NB4 (cell line): ENCODE measurements at regions not wholly inside any gene's neighbourhood (a gene's known extent, or its start where the extent isn't known, plus 50 kb on each side); places are given as distances from the start of the nearest gene placed in this dataset.

Source experiments
- DNase-seq: peaks from one replicate; pipeline ENCODE4 v3.0.0; 2010; ENCODE audit warnings: low read depth
- H3K4me3 ChIP-seq: one replicate; pipeline ENCODE4 v1.5.1; 2011; ENCODE audit warnings: mild to moderate bottlenecking, low read depth, low read length, moderate library complexity
- CTCF ChIP-seq: IDR thresholded peaks from one replicate; pipeline ENCODE4 v1.5.1; 2012; ENCODE audit warnings: low read depth, low read length
- MAX ChIP-seq: IDR thresholded peaks from 2 replicates; pipeline ENCODE4 v1.6.1; 2011; ENCODE audit warnings: low read depth, low read length
- MYC ChIP-seq: IDR thresholded peaks from 2 replicates; pipeline ENCODE4 v1.6.1; 2011; ENCODE audit warnings: low read depth, low read length
- POLR2A ChIP-seq: IDR thresholded peaks from 2 replicates; pipeline ENCODE4 v1.6.1; 2011; ENCODE audit warnings: mild to moderate bottlenecking; ENCODE audit not compliant: insufficient read length; ENCODE audit errors: extremely low read depth

- DNase-seq, result no peak
- H3K4me3 ChIP-seq, result no peak overlapping the region
- no peak for TF ChIP-seq CTCF
- no peak for TF ChIP-seq POLR2A
Observed at GRCh38 chr4:187619319-187619718, 376.3 kb upstream of the ZFP42 start.

- TF ChIP-seq CTCF, result no peak
- no peak overlapping the region for H3K4me3 ChIP-seq
- DNase-seq, result no peak
Observed at GRCh38 chr4:187632260-187632995, 363.1 kb upstream of the ZFP42 start.

GRCh38 chr4:187633245-187633644 is 362.3 kb upstream of the ZFP42 start:
- DNase-seq, result no peak
- H3K4me3 ChIP-seq, result no peak overlapping the region
- TF ChIP-seq MAX (no peak), MYC (no peak), POLR2A (no peak), CTCF (no peak)

- DNase-seq, result no peak
- no peak overlapping the region for H3K4me3 ChIP-seq
- TF ChIP-seq MAX, result no peak
- no peak for TF ChIP-seq POLR2A
Observed at GRCh38 chr4:187656959-187657358, 338.6 kb upstream of the ZFP42 start.

- no peak overlapping the region for H3K4me3 ChIP-seq
- no peak for TF ChIP-seq MYC
- TF ChIP-seq CTCF, result no peak
- no peak for TF ChIP-seq POLR2A
- no peak for TF ChIP-seq MAX
- DNase-seq, result no peak
Observed at GRCh38 chr4:187663076-187663475, 332.5 kb upstream of the ZFP42 start.

GRCh38 chr4:187664011-187664410 is 331.6 kb upstream of the ZFP42 start:
- no peak for TF ChIP-seq MYC
- no peak for TF ChIP-seq CTCF
- no peak for TF ChIP-seq POLR2A
- TF ChIP-seq MAX, result no peak
- no peak for DNase-seq
- no peak overlapping the region for H3K4me3 ChIP-seq
